ENCODE measurements at regions not wholly inside any gene's neighbourhood (a gene's known extent, or its start where the extent isn't known, plus 50 kb on each side); places are given as distances from the start of the nearest gene placed in this dataset.

DNA sequence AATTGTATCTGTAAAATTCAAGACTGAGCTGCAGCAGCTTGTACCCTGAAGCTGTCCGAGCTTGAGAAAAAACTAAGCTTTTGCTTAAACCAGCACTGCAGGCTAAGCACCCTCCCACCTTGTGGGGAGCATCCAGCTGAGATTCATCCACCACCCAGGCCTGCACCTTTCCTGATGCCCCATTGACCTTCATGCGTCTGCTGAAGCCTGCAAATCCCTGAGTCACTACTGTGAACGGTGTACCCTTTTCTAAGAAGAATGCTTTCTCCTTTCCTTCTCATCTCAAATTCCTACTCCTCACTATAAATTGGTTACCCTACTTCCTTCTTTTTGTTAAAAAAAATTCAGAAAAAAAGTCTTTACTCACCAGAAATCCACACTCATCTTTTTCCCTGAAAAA lies 90.9 kb upstream of the RGS18 start:
- BruUV-seq (replicated peaks), result no TSS peak
- H3K9me2 ChIP-seq (ENCODE audit: insufficient read depth, low read length), result no peaks in the 10 kb centered on the region
- no peak overlapping the region for H2AFZ ChIP-seq (ENCODE audit: low read length)
- H3K4me3 ChIP-seq (ENCODE audit: low read depth, low read length, poor library complexity, severe bottlenecking), result no peak overlapping the region
- no peaks in the 10 kb centered on the region for H3K9me3 ChIP-seq (ENCODE audit: low read length)
- H3K79me2 ChIP-seq (ENCODE audit: insufficient read depth, low read depth, low read length), result no peaks in the 10 kb centered on the region
- no peak overlapping the region for H3K4me2 ChIP-seq (ENCODE audit: low read length)
- no peaks in the 10 kb centered on the region for H3K36me3 ChIP-seq (ENCODE audit: insufficient read depth, low read length)
- ChIA-PET CTCF (ENCODE audit: unreplicated experiment) (no interaction called here), POLR2A (interaction anchor here (0.6 kb wide), 1 partner anchor 326 kb away, joined by 3 read pairs; no protein-coding TSS in a partner anchor)
- TF ChIP-seq CTCF (conservative IDR thresholded peaks at IDR 0.05; ENCODE audit: low read length) (no peak), EZH2phosphoT487 (IDR thresholded peaks at IDR 0.05; ENCODE audit: borderline replicate concordance, low read depth, low read length) (no peak)
- no peaks in the 10 kb centered on the region for H3K4me1 ChIP-seq (ENCODE audit: insufficient read depth, low read length, poor library complexity, severe bottlenecking)
- no peak for DNase-seq (ENCODE audit: low spot score)
- H4K20me1 ChIP-seq (ENCODE audit: insufficient read depth, low read length), result no peaks in the 10 kb centered on the region
- H3K27ac ChIP-seq (ENCODE audit: low read depth, low read length, poor library complexity, severe bottlenecking), result no peak overlapping the region
- intact Hi-C loops (cut with micrococcal nuclease; ENCODE audit: unreplicated experiment), result no loop called here

- no peak for TF ChIP-seq EZH2phosphoT487 (IDR thresholded peaks at IDR 0.05; ENCODE audit: borderline replicate concordance, low read depth, low read length)
- no peak for TF ChIP-seq CTCF (conservative IDR thresholded peaks at IDR 0.05; ENCODE audit: low read length)
- no peaks in the 10 kb centered on the region for H3K4me1 ChIP-seq (ENCODE audit: insufficient read depth, low read length, poor library complexity, severe bottlenecking)
- no TSS peak for BruUV-seq (replicated peaks)
- no peaks in the 10 kb centered on the region for H4K20me1 ChIP-seq (ENCODE audit: insufficient read depth, low read length)
- no peak overlapping the region for H3K4me3 ChIP-seq (ENCODE audit: low read depth, low read length, poor library complexity, severe bottlenecking)
- H3K9me3 ChIP-seq (ENCODE audit: low read length), result no peaks in the 10 kb centered on the region
- H3K27ac ChIP-seq (ENCODE audit: low read depth, low read length, poor library complexity, severe bottlenecking), result no peak overlapping the region
- CTCF ChIA-PET (ENCODE audit: unreplicated experiment), result no interaction called here
- H2AFZ ChIP-seq (ENCODE audit: low read length), result no peak overlapping the region
- no peak for DNase-seq (ENCODE audit: low spot score)
- no peaks in the 10 kb centered on the region for H3K9me2 ChIP-seq (ENCODE audit: insufficient read depth, low read length)
- H3K36me3 ChIP-seq (ENCODE audit: insufficient read depth, low read length), result no peaks in the 10 kb centered on the region
- intact Hi-C loops (cut with micrococcal nuclease; ENCODE audit: unreplicated experiment), result no loop called here
- no peaks in the 10 kb centered on the region for H3K79me2 ChIP-seq (ENCODE audit: insufficient read depth, low read depth, low read length)
- POLR2A ChIA-PET, result no interaction called here
- no peak overlapping the region for H3K4me2 ChIP-seq (ENCODE audit: low read length)
These were observed 88.0 kb upstream of the RGS18 start for GRCh38 chr1:192070213-192070612.

GRCh38 chr1:192080684-192081083 lies 77.6 kb upstream of the RGS18 start:
- no peak overlapping the region for H3K4me2 ChIP-seq (ENCODE audit: low read length)
- H2AFZ ChIP-seq (ENCODE audit: low read length), result no peak overlapping the region
- intact Hi-C loops (cut with micrococcal nuclease; ENCODE audit: unreplicated experiment), result no loop called here
- CTCF ChIA-PET (ENCODE audit: unreplicated experiment), result no interaction called here
- no peak for DNase-seq (ENCODE audit: low spot score)
- no peaks in the 10 kb centered on the region for H3K36me3 ChIP-seq (ENCODE audit: insufficient read depth, low read length)
- H3K4me1 ChIP-seq (ENCODE audit: insufficient read depth, low read length, poor library complexity, severe bottlenecking), result no peaks in the 10 kb centered on the region
- no peaks in the 10 kb centered on the region for H3K9me3 ChIP-seq (ENCODE audit: low read length)
- H4K20me1 ChIP-seq (ENCODE audit: insufficient read depth, low read length), result no peaks in the 10 kb centered on the region
- no peaks in the 10 kb centered on the region for H3K9me2 ChIP-seq (ENCODE audit: insufficient read depth, low read length)
- TF ChIP-seq CTCF (conservative IDR thresholded peaks at IDR 0.05; ENCODE audit: low read length) (no peak), EZH2phosphoT487 (IDR thresholded peaks at IDR 0.05; ENCODE audit: borderline replicate concordance, low read depth, low read length) (no peak)
- H3K27ac ChIP-seq (ENCODE audit: low read depth, low read length, poor library complexity, severe bottlenecking), result no peak overlapping the region
- POLR2A ChIA-PET, result interaction anchor here (0.7 to 1.0 kb wide), 2 partner anchors 26 to 828 kb away, joined by 3 read pairs; no protein-coding TSS in a partner anchor
- no peaks in the 10 kb centered on the region for H3K79me2 ChIP-seq (ENCODE audit: insufficient read depth, low read depth, low read length)
- BruUV-seq (replicated peaks), result no TSS peak
- H3K4me3 ChIP-seq (ENCODE audit: low read depth, low read length, poor library complexity, severe bottlenecking), result no peak overlapping the region

Data from OCI-LY7 (cell line).